SJCRH30 (cell line): ENCODE measurements at regions not wholly inside any gene's neighbourhood (a gene's known extent, or its start where the extent isn't known, plus 50 kb on each side); places are given as distances from the start of the nearest gene placed in this dataset.
"Not testable (repeated sequence)": the region's sequence is repeated elsewhere in the genome, so short reads cannot be mapped to it uniquely, and the experiment has no call there.

ENCODE experiments used
- DNase-seq, 2 experiments: peaks; one replicate each; pipeline ENCODE4 v3.0.0-alpha.2; 2015 to 2020
- H3K27ac ChIP-seq: fragments of 250-450 bp; sonication (Bioruptor Pico); 2 replicates; pipeline ENCODE4 v1.5.1; 2020; ENCODE audit warnings: mild to moderate bottlenecking, moderate library complexity
- H3K27me3 ChIP-seq: fragments of 250-450 bp; sonication (Bioruptor Pico); 2 replicates; pipeline ENCODE4 v1.5.1; 2020; ENCODE audit warnings: mild to moderate bottlenecking, moderate library complexity
- H3K36me3 ChIP-seq: fragments of 250-450 bp; sonication (Bioruptor Pico); 2 replicates; pipeline ENCODE4 v1.5.1; 2020; ENCODE audit warnings: mild to moderate bottlenecking, moderate library complexity
- H3K4me1 ChIP-seq: fragments of 250-450 bp; sonication (Bioruptor Pico); 2 replicates; pipeline ENCODE4 v1.5.1; 2020; ENCODE audit warnings: mild to moderate bottlenecking, moderate library complexity
- H3K4me3 ChIP-seq: fragments of 250-450 bp; sonication (Bioruptor Pico); 2 replicates; pipeline ENCODE4 v1.5.1; 2020; ENCODE audit warnings: mild to moderate bottlenecking, moderate library complexity
- H3K9me3 ChIP-seq: fragments of 250-450 bp; sonication (Bioruptor Pico); replicated peaks from 2 replicates; pipeline ENCODE4 v1.5.1; 2020; ENCODE audit warnings: mild to moderate bottlenecking, moderate library complexity

DNA sequence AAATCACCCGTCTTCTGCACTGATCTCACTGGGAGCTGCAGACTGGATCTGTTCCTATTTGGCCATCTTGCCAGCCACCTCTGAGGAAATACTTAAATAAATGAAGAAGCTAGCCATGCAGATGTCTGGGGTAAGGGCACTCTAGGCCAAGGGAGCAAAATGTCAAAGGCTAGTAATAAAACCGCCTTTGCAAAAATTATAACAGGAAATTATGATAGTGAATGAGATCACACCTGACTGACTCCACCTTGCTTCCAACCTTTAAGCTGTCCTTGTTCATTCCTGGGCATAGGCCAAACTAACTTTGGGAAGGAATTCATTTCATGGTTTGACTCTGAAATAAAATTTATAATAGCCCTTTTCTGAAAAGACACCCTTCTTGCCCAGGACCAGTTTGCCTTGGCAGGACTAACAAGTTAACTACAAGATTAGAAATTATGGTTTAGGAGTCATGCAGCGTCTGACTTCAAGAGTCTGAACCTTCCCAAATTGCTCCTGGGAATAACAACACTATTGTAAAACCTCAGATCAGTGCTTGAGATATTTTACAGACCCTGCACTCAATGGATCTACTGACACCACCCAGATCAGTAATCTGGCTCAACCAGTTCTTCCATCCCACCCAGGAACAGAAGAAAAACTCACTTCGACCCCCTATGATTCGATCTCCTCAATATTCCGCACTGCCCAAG lies 246.9 kb upstream of the HDX start:
- Histone ChIP-seq H3K36me3 (no peaks in the 10 kb centered on the region), H3K4me1 (no peaks in the 10 kb centered on the region), H3K9me3 (no peaks in the 10 kb centered on the region), H3K27ac (no peak overlapping the region), H3K4me3 (no peak overlapping the region), H3K27me3 (no peaks in the 10 kb centered on the region)
- DNase-seq = no peak

DNA sequence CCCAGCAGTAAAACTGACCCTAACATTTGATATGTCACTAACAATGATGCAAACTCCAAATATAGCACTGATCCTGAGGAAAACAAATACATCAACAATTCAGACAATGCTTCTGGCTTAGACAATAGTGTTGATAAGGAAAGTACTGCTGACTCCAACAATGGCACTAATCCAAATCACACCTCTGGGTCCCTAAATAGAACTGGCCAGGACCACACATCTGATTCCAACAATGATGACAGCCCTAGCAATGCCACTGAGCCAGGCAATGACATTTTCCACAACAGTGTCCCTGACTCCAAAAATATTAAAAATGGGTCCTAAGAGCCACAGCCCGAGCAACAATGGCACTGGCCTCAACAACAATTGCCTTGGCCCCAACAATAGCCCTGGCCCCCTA lies 243.1 kb upstream of the APOOL start:
- H3K36me3 ChIP-seq = no peaks in the 10 kb centered on the region
- no peaks in the 10 kb centered on the region for H3K9me3 ChIP-seq
- no peak for DNase-seq
- no peaks in the 10 kb centered on the region for H3K4me1 ChIP-seq
- H3K27ac ChIP-seq = no peak overlapping the region
- H3K4me3 ChIP-seq = no peak overlapping the region
- H3K27me3 ChIP-seq = no peaks in the 10 kb centered on the region

DNA sequence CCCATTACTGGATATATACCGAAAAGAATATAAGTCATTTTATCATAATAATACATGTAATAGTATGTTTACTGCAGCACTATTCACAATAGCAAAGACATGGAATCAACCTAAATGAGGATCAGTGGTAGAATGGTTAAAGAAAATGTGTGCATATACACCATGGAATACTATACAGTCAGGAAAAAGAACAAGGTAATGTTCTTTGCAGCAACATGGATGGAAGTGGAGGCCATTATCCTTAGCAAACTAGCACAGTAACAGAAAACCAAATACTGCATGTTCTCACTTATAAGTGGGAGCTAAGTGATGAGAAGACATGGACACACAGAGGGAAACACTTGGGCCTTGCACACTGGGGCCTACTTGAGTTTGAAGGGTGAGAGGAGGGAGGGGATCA lies 207.4 kb upstream of the APOOL start:
- Histone ChIP-seq H3K27ac (no peak overlapping the region), H3K27me3 (no peaks in the 10 kb centered on the region), H3K9me3 (no peaks in the 10 kb centered on the region), H3K4me3 (no peak overlapping the region), H3K4me1 (no peaks in the 10 kb centered on the region), H3K36me3 (no peaks in the 10 kb centered on the region)
- no peak for DNase-seq

DNA sequence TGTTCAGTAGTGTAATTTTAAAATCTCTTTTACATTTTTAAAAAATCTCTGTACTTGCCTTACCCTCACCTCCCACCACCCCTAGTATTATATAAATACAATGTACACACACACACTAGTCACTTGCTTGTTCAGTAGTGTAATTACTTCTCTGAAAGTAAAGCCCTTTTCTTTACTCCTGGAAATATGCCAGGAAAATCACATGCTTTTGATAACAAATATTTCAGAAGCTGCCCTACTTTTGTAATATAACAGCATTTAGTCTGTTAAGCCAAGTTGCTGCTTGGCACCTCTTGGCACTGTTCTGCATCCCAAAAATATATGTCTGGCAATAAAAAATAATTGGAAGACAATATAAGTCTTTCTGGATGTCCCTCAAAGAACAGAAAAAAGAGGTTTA lies 172.8 kb upstream of the APOOL start:
- no peaks in the 10 kb centered on the region for H3K27me3 ChIP-seq
- no peak overlapping the region for H3K27ac ChIP-seq
- H3K4me3 ChIP-seq = no peak overlapping the region
- no peaks in the 10 kb centered on the region for H3K36me3 ChIP-seq
- H3K9me3 ChIP-seq = no peaks in the 10 kb centered on the region
- H3K4me1 ChIP-seq = no peaks in the 10 kb centered on the region
- DNase-seq = no peak

DNA sequence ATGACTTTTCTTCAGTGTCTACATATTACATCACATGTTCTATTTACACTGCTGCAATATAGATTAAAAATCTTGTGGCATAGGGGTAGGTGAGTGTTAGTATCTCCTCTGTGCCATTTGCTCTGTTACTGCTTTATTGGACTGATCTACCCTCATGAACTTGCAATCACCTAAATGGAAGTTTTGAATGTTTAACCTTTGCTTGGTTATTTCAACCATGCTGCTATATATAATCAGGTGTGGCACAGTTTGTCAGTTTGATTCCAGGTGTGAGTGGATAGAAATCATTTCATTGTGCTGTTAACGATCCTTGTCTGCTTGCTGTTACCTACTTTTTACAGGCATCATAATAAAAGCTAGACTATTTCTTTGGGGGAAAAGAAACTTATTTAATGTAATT lies 157.1 kb upstream of the APOOL start:
- H3K27me3 ChIP-seq, H3K4me1 ChIP-seq, H3K4me3 ChIP-seq, DNase-seq, H3K36me3 ChIP-seq, H3K27ac ChIP-seq, H3K9me3 ChIP-seq: not testable (repeated sequence)

DNA sequence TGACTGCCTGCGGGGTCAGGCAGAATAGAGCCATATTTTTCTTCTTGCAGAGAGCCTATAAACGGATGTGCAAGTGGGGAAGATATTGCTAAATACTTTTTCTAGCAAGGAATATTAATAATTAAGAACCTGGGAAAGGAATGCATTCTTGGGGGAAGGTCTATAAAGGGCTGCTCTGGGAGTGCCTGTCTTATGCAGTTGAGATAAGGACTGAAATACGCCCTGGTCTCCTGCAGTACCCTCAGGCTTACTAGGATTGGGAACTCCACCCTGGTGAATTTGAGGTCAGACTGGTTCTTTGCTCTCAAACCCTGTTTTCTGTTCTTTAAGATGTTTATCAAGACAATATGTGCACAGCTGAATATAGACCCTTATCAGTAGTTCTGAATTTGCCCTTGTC lies 152.5 kb upstream of the APOOL start:
- not testable (repeated sequence) for H3K9me3 ChIP-seq, H3K27ac ChIP-seq, H3K27me3 ChIP-seq, H3K4me1 ChIP-seq, DNase-seq, H3K36me3 ChIP-seq, H3K4me3 ChIP-seq

DNA sequence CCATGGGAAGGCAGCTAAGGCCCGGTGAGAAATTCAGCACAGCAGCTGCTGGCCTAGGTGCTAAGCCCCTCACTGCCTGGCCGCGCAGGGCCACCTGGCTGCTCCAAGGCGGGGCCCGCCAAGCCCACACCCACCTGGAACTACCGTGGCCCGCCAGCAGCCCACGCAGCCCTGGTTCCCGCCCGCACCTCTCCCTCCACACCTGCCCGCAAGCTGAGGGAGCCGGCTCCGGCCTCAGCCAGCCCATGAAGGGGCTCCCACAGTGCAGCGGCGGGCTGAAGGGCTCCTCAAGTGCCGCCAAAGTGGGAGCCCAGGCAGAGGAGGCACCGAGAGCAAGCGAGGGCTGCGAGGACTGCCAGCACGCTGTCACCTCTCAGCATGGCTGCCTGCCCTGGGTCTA lies 146.9 kb upstream of the APOOL start:
- not testable (repeated sequence) for DNase-seq

DNA sequence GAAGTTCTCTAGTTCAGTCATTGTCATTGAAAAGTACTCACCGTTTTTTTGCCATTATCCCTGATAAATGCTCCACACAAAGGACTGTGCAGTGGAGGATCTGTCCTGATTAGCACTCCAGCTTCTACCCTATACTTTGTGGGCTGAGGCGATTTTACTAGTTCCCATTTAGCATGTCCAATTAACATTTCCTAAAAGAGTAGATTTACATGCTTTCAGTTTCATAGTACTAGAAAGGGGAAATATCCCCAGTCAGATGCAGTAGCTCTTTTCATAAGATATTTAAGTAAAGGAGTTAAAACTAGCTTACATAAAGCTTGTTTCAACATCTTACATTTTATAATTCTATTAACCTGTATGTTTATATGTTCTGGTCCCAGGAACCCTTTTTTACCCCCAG lies 144.9 kb upstream of the APOOL start:
- H3K4me1 ChIP-seq, DNase-seq, H3K27ac ChIP-seq, H3K4me3 ChIP-seq, H3K27me3 ChIP-seq, H3K36me3 ChIP-seq, H3K9me3 ChIP-seq: not testable (repeated sequence)

More for the DNA sequence above, 146.9 kb upstream of the APOOL start:
- H3K4me1 ChIP-seq, H3K4me3 ChIP-seq, H3K9me3 ChIP-seq, H3K27ac ChIP-seq, H3K27me3 ChIP-seq, H3K36me3 ChIP-seq: not testable (repeated sequence)

DNA sequence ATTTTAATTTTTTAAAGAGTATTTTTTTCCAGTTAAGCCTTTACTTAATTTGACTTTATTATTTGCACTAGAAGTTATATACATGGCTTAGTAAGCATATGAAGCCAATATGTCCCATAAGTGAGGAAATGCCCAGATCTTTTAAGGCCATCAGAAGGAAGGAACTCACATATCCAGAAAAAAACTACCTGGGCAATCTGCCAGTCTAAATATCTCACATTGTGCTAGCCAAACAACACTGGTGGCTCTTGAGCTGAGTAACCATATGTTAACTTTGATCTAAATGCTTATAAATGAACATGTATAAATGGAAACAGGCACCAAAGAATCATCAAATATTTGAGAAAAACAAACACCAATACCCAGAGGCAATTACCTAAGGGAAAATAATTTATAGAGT lies 138.6 kb upstream of the APOOL start:
- Histone ChIP-seq H3K4me1 (no peaks in the 10 kb centered on the region), H3K27me3 (no peaks in the 10 kb centered on the region), H3K9me3 (no peaks in the 10 kb centered on the region), H3K4me3 (no peak overlapping the region), H3K36me3 (no peaks in the 10 kb centered on the region), H3K27ac (no peak overlapping the region)
- DNase-seq = peak in 1 of 2 experiments; percentile 23

DNA sequence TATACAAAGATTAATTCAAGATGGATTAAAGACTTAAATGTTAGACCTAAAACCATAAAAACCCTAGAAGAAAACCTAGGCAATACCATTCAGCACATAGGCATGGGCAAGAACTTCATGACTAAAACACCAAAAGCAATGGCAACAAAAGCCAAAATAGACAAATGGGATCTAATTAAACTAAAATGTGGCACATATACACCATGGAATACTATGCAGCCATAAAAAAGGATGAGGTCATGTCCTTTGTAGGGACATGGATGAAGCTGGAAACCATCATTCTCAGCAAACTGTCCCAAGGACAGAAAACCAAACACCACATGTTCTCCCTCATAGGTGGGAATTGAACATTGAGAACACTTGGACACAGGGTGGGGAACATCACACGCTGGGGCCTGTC lies 133.4 kb upstream of the APOOL start:
- DNase-seq, H3K27me3 ChIP-seq, H3K4me3 ChIP-seq, H3K36me3 ChIP-seq, H3K4me1 ChIP-seq, H3K27ac ChIP-seq, H3K9me3 ChIP-seq: not testable (repeated sequence)

DNA sequence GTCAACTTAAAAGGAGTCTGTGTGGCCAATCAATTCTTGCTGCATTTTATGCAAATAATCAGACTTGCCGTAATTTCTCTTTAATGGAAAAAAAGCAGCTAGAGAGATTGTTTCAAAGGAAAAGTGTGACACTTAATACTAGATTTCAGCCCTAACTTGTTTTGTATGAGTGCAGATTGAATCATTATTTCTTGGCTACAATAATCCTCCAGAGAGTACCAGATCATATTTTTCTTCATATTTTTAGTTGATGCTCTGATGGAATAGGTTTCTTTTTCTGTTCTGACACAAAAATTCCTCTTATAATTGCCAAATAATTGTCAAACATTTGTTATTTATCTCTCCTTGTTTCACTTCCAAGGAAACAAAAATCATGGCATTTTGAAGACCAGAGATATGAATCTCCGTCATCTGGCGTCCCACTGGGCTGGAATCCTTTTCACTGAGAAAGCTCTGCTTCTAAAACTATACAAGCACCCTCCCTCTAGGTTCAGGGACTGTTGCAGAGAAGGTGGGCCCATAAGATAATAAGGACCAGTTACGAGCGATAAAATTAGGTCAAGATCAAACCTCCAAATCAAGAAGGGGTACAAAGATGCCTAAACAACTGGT lies 131.4 kb upstream of the APOOL start:
- H3K4me1 ChIP-seq = not testable (repeated sequence)

DNA sequence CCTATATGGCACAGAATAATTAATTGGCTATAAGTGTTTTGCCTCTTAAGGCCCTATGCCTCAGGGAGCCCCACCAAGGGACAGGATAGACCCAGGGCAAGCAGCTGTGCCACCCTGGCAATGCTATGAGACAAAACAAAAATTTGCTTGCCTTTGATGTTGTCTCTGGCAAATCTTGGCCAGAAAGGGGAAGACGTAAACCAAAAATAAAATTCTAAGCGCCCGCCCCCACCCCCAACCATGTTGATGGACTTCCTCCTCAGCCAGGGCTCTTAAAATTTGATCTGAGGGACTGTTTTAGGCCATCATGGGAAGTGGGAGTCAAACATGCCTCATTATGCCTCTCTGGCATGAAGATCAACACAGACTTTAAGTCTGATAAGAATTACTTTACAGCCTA lies 130.5 kb upstream of the APOOL start:
- Histone ChIP-seq H3K4me3 (no peak overlapping the region), H3K27ac (no peak overlapping the region), H3K4me1 (no peaks in the 10 kb centered on the region), H3K9me3 (no peaks in the 10 kb centered on the region), H3K27me3 (no peaks in the 10 kb centered on the region), H3K36me3 (no peaks in the 10 kb centered on the region)
- no peak for DNase-seq

More for the DNA sequence above, 131.4 kb upstream of the APOOL start:
- not testable (repeated sequence) for H3K9me3 ChIP-seq, H3K27me3 ChIP-seq, H3K4me3 ChIP-seq, H3K27ac ChIP-seq, H3K36me3 ChIP-seq, DNase-seq

DNA sequence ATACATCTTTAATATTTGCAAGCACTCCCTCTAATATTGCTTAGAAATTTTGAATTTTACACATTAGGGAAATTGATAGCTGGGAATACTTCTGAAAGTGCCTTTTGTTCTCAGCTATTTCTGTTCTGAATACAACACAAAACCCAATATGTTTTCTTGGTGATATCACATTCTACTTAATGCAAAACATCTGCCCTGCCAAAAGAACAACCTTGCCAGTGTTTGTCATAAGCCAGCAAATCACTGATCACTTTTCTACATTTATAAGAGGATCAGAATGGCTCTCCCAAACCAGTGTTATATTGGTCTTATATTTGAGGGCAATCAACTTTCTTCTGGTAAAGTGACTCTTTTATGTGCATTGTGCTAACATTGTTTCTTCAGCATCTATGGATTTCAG lies 126.8 kb upstream of the APOOL start:
- H3K27ac ChIP-seq = no peak overlapping the region
- no peak overlapping the region for H3K4me3 ChIP-seq
- no peaks in the 10 kb centered on the region for H3K4me1 ChIP-seq
- no peaks in the 10 kb centered on the region for H3K9me3 ChIP-seq
- no peaks in the 10 kb centered on the region for H3K36me3 ChIP-seq
- no peaks in the 10 kb centered on the region for H3K27me3 ChIP-seq
- no peak for DNase-seq

DNA sequence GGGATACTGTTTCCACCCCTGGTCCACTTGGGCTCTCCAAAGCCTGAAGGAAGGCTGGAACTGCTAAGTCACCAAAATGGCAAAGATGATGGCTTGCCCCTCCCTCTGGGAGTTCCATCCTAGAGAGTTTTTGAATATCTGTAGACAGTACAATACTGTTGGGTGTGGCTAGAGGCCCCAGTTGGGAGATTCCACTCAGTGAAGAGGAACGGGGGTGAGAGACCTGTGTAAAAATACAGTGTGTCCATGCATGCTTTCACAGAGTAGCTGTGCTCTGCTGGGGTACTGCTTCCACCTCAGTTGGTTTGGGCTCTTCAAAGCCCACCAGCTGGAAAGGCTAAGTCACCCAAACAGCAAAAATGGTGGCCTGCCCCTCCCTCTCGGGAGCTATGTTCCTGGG lies 109.8 kb upstream of the APOOL start:
- Histone ChIP-seq H3K27ac (no peak overlapping the region), H3K4me3 (no peak overlapping the region), H3K27me3 (no peaks in the 10 kb centered on the region), H3K9me3 (no peaks in the 10 kb centered on the region), H3K36me3 (no peaks in the 10 kb centered on the region), H3K4me1 (no peaks in the 10 kb centered on the region)
- no peak for DNase-seq

DNA sequence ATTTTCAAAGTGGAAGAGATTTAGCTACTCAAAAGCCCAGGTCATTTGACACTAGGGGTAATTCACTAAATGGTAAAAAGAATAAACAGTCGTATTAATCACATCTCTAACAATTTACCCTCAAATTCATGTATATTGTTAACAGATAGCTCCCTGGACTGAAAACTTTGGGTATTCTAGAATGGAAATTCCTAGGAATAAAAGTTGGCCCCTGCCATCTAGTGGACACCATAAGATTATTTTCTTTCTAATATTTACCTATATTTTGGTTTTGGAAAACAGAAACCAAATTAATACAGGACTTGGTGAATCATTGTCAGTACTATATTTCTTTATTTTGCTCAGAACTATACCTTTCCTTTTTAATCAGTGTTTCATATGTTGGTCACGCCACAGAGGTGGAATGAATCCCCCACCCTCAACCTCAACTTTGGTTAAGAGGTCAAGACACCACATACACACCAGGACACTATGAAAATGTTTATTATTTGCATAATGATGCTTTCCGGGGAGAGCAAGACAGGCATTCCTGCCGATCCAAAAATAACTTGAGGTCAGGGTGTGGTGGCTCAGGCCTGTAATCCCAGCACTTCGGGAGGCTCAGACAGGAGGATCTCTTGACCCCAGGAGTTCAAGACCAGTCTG lies 96.2 kb upstream of the APOOL start:
- Histone ChIP-seq H3K4me3 (no peak overlapping the region), H3K36me3 (no peaks in the 10 kb centered on the region), H3K9me3 (no peaks in the 10 kb centered on the region), H3K27me3 (no peaks in the 10 kb centered on the region), H3K27ac (no peak overlapping the region), H3K4me1 (no peaks in the 10 kb centered on the region)
- peak in 1 of 2 experiments; percentile 40 for DNase-seq

DNA sequence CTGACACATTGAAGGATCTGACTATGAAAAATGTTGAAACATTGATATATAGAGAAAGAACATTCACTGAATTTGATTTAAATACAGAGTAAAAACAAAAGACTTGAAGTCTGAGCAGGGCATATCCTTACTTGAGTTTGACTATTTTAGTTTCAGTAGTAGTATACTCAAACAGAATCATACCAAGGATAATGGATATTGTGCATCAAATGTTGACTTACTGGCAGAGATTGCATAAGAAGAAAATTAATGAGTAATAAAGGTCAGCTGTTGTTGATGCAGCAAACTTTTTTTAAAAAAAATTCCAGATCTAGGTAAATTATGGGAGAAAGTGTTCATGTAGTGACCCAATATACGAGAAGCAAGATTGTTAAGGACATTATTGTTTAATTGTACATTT lies 94.5 kb upstream of the APOOL start:
- DNase-seq = no peak
- H3K4me1 ChIP-seq = no peaks in the 10 kb centered on the region
- no peak overlapping the region for H3K4me3 ChIP-seq
- H3K27me3 ChIP-seq = no peaks in the 10 kb centered on the region
- H3K9me3 ChIP-seq = no peaks in the 10 kb centered on the region
- H3K36me3 ChIP-seq = no peaks in the 10 kb centered on the region
- no peak overlapping the region for H3K27ac ChIP-seq
